ENCODE measurements at regions not wholly inside any gene's neighbourhood (a gene's known extent, or its start where the extent isn't known, plus 50 kb on each side); places are given as distances from the start of the nearest gene placed in this dataset.

GRCh38 chrX:40953369-40953768, 131.9 kb upstream of the USP9X start:
- peaks cover 16% of the 10 kb centered on the region for H3K4me1 Mint-ChIP-seq
- ATAC-seq = no peak
- no peak overlapping the region for H3K27ac Mint-ChIP-seq
- peaks cover 8% of the 10 kb centered on the region for H3K9me3 Mint-ChIP-seq (ENCODE audit: low read depth)
- DNase-seq = no peak
- no peaks in the 10 kb centered on the region for H3K27me3 Mint-ChIP-seq
- peaks cover 4% of the 10 kb centered on the region for H3K36me3 Mint-ChIP-seq (ENCODE audit: low read depth)
- ChIA-PET CTCF (no interaction called here), POLR2A (no interaction called here)
- intact Hi-C loops (cut with DNase I, micrococcal nuclease) = no loop called here
- no peak overlapping the region for H3K4me3 Mint-ChIP-seq

GRCh38 chrX:40960041-40960440, 125.2 kb upstream of the USP9X start:
- POLR2A ChIA-PET = no interaction called here
- no peak for ATAC-seq
- CTCF ChIA-PET = no interaction called here
- Mint-ChIP-seq H3K4me3 (no peak overlapping the region), H3K36me3 (ENCODE audit: low read depth) (no peaks in the 10 kb centered on the region), H3K27me3 (no peaks in the 10 kb centered on the region), H3K9me3 (ENCODE audit: low read depth) (peaks cover 6% of the 10 kb centered on the region), H3K4me1 (peaks cover 5% of the 10 kb centered on the region), H3K27ac (no peak overlapping the region)
- intact Hi-C loops (cut with DNase I, micrococcal nuclease) = no loop called here
- no peak for DNase-seq

- CTCF ChIA-PET = no interaction called here
- DNase-seq = no peak
- ATAC-seq = no peak
- Mint-ChIP-seq H3K36me3 (ENCODE audit: low read depth) (no peaks in the 10 kb centered on the region), H3K4me1 (peaks cover 5% of the 10 kb centered on the region), H3K9me3 (ENCODE audit: low read depth) (peaks cover 6% of the 10 kb centered on the region), H3K27ac (no peak overlapping the region), H3K4me3 (no peak overlapping the region), H3K27me3 (no peaks in the 10 kb centered on the region)
- intact Hi-C loops (cut with DNase I, micrococcal nuclease) = no loop called here
- POLR2A ChIA-PET = no interaction called here
These were observed 122.3 kb upstream of the USP9X start for GRCh38 chrX:40962793-40963407.

GRCh38 chrX:40964008-40964407, 121.2 kb upstream of the USP9X start:
- H3K27ac Mint-ChIP-seq = no peak overlapping the region
- CTCF ChIA-PET = no interaction called here
- no peaks in the 10 kb centered on the region for H3K27me3 Mint-ChIP-seq
- no peaks in the 10 kb centered on the region for H3K36me3 Mint-ChIP-seq (ENCODE audit: low read depth)
- ATAC-seq = no peak
- intact Hi-C loops (cut with DNase I, micrococcal nuclease) = no loop called here
- H3K4me3 Mint-ChIP-seq = no peak overlapping the region
- POLR2A ChIA-PET = no interaction called here
- peaks cover 6% of the 10 kb centered on the region for H3K9me3 Mint-ChIP-seq (ENCODE audit: low read depth)
- peaks cover 5% of the 10 kb centered on the region for H3K4me1 Mint-ChIP-seq
- no peak for DNase-seq

- peaks cover 6% of the 10 kb centered on the region for H3K9me3 Mint-ChIP-seq (ENCODE audit: low read depth)
- H3K27ac Mint-ChIP-seq = no peak overlapping the region
- DNase-seq = no peak
- H3K36me3 Mint-ChIP-seq (ENCODE audit: low read depth) = no peaks in the 10 kb centered on the region
- ChIA-PET POLR2A (interaction anchor here (0.6 kb wide), 1 partner anchor 12 kb away, joined by 5 read pairs; no protein-coding TSS in a partner anchor), CTCF (no interaction called here)
- ATAC-seq = no peak
- H3K27me3 Mint-ChIP-seq = no peaks in the 10 kb centered on the region
- no peak overlapping the region for H3K4me3 Mint-ChIP-seq
- intact Hi-C loops (cut with DNase I, micrococcal nuclease) = no loop called here
- peaks cover 5% of the 10 kb centered on the region for H3K4me1 Mint-ChIP-seq
These were observed 120.3 kb upstream of the USP9X start for GRCh38 chrX:40964633-40965586.

GRCh38 chrX:40966213-40966820, 118.9 kb upstream of the USP9X start:
- no peak overlapping the region for H3K4me3 Mint-ChIP-seq
- H3K27ac Mint-ChIP-seq = no peak overlapping the region
- no peak for ATAC-seq
- intact Hi-C loops (cut with DNase I, micrococcal nuclease) = no loop called here
- POLR2A ChIA-PET = no interaction called here
- no peaks in the 10 kb centered on the region for H3K36me3 Mint-ChIP-seq (ENCODE audit: low read depth)
- no peak for DNase-seq
- H3K4me1 Mint-ChIP-seq = peaks cover 2% of the 10 kb centered on the region
- CTCF ChIA-PET = no interaction called here
- no peaks in the 10 kb centered on the region for H3K27me3 Mint-ChIP-seq
- H3K9me3 Mint-ChIP-seq (ENCODE audit: low read depth) = peaks cover 6% of the 10 kb centered on the region

- Mint-ChIP-seq H3K9me3 (ENCODE audit: low read depth) (peaks cover 6% of the 10 kb centered on the region), H3K27ac (no peak overlapping the region)
- CTCF ChIA-PET = no interaction called here
These were observed 117.1 kb upstream of the USP9X start for GRCh38 chrX:40968180-40968579.

GRCh38 chrX:40971736-40972135, 113.5 kb upstream of the USP9X start:
- no peaks in the 10 kb centered on the region for H3K27me3 Mint-ChIP-seq
- no peak for ATAC-seq
- peaks cover 6% of the 10 kb centered on the region for H3K4me1 Mint-ChIP-seq
- no peak overlapping the region for H3K4me3 Mint-ChIP-seq
- ChIA-PET CTCF (no interaction called here), POLR2A (no interaction called here)
- H3K27ac Mint-ChIP-seq = no peak overlapping the region
- intact Hi-C loops (cut with DNase I, micrococcal nuclease) = no loop called here
- H3K36me3 Mint-ChIP-seq (ENCODE audit: low read depth) = no peaks in the 10 kb centered on the region
- H3K9me3 Mint-ChIP-seq (ENCODE audit: low read depth) = no peaks in the 10 kb centered on the region
- DNase-seq = no peak

More at GRCh38 chrX:40968180-40968579, 117.1 kb upstream of the USP9X start:
- H3K36me3 Mint-ChIP-seq (ENCODE audit: low read depth) = no peaks in the 10 kb centered on the region
- DNase-seq (no peak), ATAC-seq (no peak)
- intact Hi-C loops (cut with DNase I, micrococcal nuclease) = no loop called here
- no peaks in the 10 kb centered on the region for H3K4me1 Mint-ChIP-seq
- POLR2A ChIA-PET = no interaction called here
- H3K27me3 Mint-ChIP-seq = no peaks in the 10 kb centered on the region
- no peak overlapping the region for H3K4me3 Mint-ChIP-seq

GRCh38 chrX:40973619-40974018, 111.6 kb upstream of the USP9X start:
- Mint-ChIP-seq H3K4me3 (no peak overlapping the region), H3K36me3 (ENCODE audit: low read depth) (no peaks in the 10 kb centered on the region), H3K4me1 (peaks cover 6% of the 10 kb centered on the region), H3K27ac (no peak overlapping the region), H3K27me3 (no peaks in the 10 kb centered on the region), H3K9me3 (ENCODE audit: low read depth) (peaks cover 4% of the 10 kb centered on the region)
- no peak for DNase-seq
- POLR2A ChIA-PET = no interaction called here
- ATAC-seq = no peak
- intact Hi-C loops (cut with DNase I, micrococcal nuclease) = no loop called here
- CTCF ChIA-PET = no interaction called here

- Mint-ChIP-seq H3K36me3 (ENCODE audit: low read depth) (no peaks in the 10 kb centered on the region), H3K27me3 (no peaks in the 10 kb centered on the region), H3K4me1 (peaks cover 6% of the 10 kb centered on the region), H3K4me3 (no peak overlapping the region), H3K9me3 (ENCODE audit: low read depth) (peaks cover 4% of the 10 kb centered on the region), H3K27ac (no peak overlapping the region)
- ChIA-PET CTCF (no interaction called here), POLR2A (no interaction called here)
- ATAC-seq (no peak), DNase-seq (no peak)
- intact Hi-C loops (cut with DNase I, micrococcal nuclease) = no loop called here
These were observed 109.3 kb upstream of the USP9X start for GRCh38 chrX:40975951-40976350.

GRCh38 chrX:40976981-40977380, 108.3 kb upstream of the USP9X start:
- POLR2A ChIA-PET = interaction anchor here (0.6 kb wide), 1 partner anchor 11 kb away, joined by 5 read pairs; no protein-coding TSS in a partner anchor
- DNase-seq = no peak
- H3K9me3 Mint-ChIP-seq (ENCODE audit: low read depth) = peaks cover 4% of the 10 kb centered on the region
- intact Hi-C loops (cut with DNase I, micrococcal nuclease) = no loop called here
- H3K4me1 Mint-ChIP-seq = peaks cover 6% of the 10 kb centered on the region
- CTCF ChIA-PET = interaction anchor here (0.8 kb wide), 1 partner anchor 29 kb away, joined by 3 read pairs; no protein-coding TSS in a partner anchor
- no peak overlapping the region for H3K27ac Mint-ChIP-seq
- H3K4me3 Mint-ChIP-seq = no peak overlapping the region
- H3K27me3 Mint-ChIP-seq = no peaks in the 10 kb centered on the region
- H3K36me3 Mint-ChIP-seq (ENCODE audit: low read depth) = no peaks in the 10 kb centered on the region
- ATAC-seq = no peak

GRCh38 chrX:40984962-40985361, 100.3 kb upstream of the USP9X start:
- ChIA-PET CTCF (no interaction called here), POLR2A (no interaction called here)
- H3K4me3 Mint-ChIP-seq = no peak overlapping the region
- DNase-seq = no peak
- H3K27ac Mint-ChIP-seq = no peak overlapping the region
- H3K9me3 Mint-ChIP-seq (ENCODE audit: low read depth) = no peaks in the 10 kb centered on the region
- no peak for ATAC-seq
- H3K27me3 Mint-ChIP-seq = no peaks in the 10 kb centered on the region
- intact Hi-C loops (cut with DNase I, micrococcal nuclease) = no loop called here
- H3K36me3 Mint-ChIP-seq (ENCODE audit: low read depth) = no peaks in the 10 kb centered on the region
- no peaks in the 10 kb centered on the region for H3K4me1 Mint-ChIP-seq

All from activated CD4-positive, alpha-beta T cell treated with anti-CD3 and anti-CD28 coated beads for 36 hours (primary cell).